ENCODE measurements at regions not wholly inside any gene's neighbourhood (a gene's known extent, or its start where the extent isn't known, plus 50 kb on each side); places are given as distances from the start of the nearest gene placed in this dataset.

GRCh38 chr3:27986234-27986879, 255.1 kb upstream of the CMC1 start:
- POLR2A ChIA-PET, result no interaction called here

GRCh38 chr3:27990324-27990723, 251.1 kb upstream of the CMC1 start:
- no peak overlapping the region for H2AFZ ChIP-seq (ENCODE audit: low read depth, low read length)
- no peak for DNase-seq (ENCODE audit: low read depth, low spot score)
- intact Hi-C loops (cut with micrococcal nuclease) (no loop called here), dilution Hi-C loops (cut with MboI; ENCODE audit: extremely low pct_ligation_motif_present, low sequenced_read_pairs) (no loop called here)
- no peaks in the 10 kb centered on the region for H4K20me1 ChIP-seq (replicated peaks; ENCODE audit: control insufficient read depth, extremely low read depth, insufficient read depth, low read length)
- no peaks in the 10 kb centered on the region for H3K4me1 ChIP-seq (ENCODE audit: control insufficient read depth, extremely low read depth, insufficient read depth, low read length)
- H3K4me3 ChIP-seq (replicated peaks in 1 of 3; ENCODE audit: insufficient read depth in 1 of 3, low read depth in 1 of 3, low read length in 3 of 3), result no peak overlapping the region
- H3K9me1 ChIP-seq (replicated peaks; ENCODE audit: control insufficient read depth, extremely low read depth, insufficient read depth, low read length), result no peaks in the 10 kb centered on the region
- no peaks in the 10 kb centered on the region for H3K36me3 ChIP-seq (ENCODE audit: control insufficient read depth in 2 of 2, extremely low read depth in 1 of 2, insufficient read depth in 2 of 2, low read length in 2 of 2)
- H3K27me3 ChIP-seq (ENCODE audit: control insufficient read depth in 2 of 2, insufficient read depth in 2 of 2, low read length in 2 of 2), result no peaks in the 10 kb centered on the region
- no peaks in the 10 kb centered on the region for H3K79me2 ChIP-seq (ENCODE audit: control insufficient read depth, insufficient read depth, low read length)
- no peak overlapping the region for H3K4me2 ChIP-seq (ENCODE audit: insufficient read depth, low read length)
- ChIA-PET POLR2A (no interaction called here), CTCF (no interaction called here)
- FAIRE-seq, result no peak
- no TSS peak for BruUV-seq (replicated peaks)
- TF ChIP-seq FOS (IDR thresholded peaks at IDR 0.05; ENCODE audit: borderline replicate concordance, insufficient read depth, low read length), result no peak
- TF ChIP-seq, protein P1, sequence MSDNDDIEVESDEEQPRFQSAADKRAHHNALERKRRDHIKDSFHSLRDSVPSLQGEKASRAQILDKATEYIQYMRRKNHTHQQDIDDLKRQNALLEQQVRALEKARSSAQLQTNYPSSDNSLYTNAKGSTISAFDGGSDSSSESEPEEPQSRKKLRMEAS (IDR thresholded peaks at IDR 0.05; ENCODE audit: insufficient read depth, insufficient read length), result no peak
- no peak for TF ChIP-seq MYC (IDR thresholded peaks at IDR 0.05; ENCODE audit: low read depth, low read length)
- TF ChIP-seq GATA2 (IDR thresholded peaks at IDR 0.05; ENCODE audit: insufficient read depth, insufficient read length, low read depth, low read length), result no peak
- no peak for TF ChIP-seq POLR2AphosphoS5 (IDR thresholded peaks at IDR 0.05; ENCODE audit: insufficient read depth, low read depth, low read length)
- TF ChIP-seq EZH2 (IDR thresholded peaks at IDR 0.05; ENCODE audit: borderline replicate concordance, low read depth, low read length, severe bottlenecking), result no peak
- TF ChIP-seq JUN (IDR thresholded peaks at IDR 0.05; ENCODE audit: borderline replicate concordance, insufficient read depth, insufficient read length, low read depth), result no peak
- TF ChIP-seq POLR2A (IDR thresholded peaks at IDR 0.05; ENCODE audit: low read depth, low read length), result no peak
- TF ChIP-seq, protein P2, sequence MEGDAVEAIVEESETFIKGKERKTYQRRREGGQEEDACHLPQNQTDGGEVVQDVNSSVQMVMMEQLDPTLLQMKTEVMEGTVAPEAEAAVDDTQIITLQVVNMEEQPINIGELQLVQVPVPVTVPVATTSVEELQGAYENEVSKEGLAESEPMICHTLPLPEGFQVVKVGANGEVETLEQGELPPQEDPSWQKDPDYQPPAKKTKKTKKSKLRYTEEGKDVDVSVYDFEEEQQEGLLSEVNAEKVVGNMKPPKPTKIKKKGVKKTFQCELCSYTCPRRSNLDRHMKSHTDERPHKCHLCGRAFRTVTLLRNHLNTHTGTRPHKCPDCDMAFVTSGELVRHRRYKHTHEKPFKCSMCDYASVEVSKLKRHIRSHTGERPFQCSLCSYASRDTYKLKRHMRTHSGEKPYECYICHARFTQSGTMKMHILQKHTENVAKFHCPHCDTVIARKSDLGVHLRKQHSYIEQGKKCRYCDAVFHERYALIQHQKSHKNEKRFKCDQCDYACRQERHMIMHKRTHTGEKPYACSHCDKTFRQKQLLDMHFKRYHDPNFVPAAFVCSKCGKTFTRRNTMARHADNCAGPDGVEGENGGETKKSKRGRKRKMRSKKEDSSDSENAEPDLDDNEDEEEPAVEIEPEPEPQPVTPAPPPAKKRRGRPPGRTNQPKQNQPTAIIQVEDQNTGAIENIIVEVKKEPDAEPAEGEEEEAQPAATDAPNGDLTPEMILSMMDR (IDR thresholded peaks at IDR 0.05; ENCODE audit: extremely low read depth in 1 of 2, insufficient read depth in 1 of 2, low read depth in 1 of 2, low read length in 2 of 2), result no peak
- H3K27ac ChIP-seq (ENCODE audit: insufficient read depth, low read depth, low read length), result no peak overlapping the region
- no peak overlapping the region for H3K9ac ChIP-seq (replicated peaks; ENCODE audit: extremely low read depth, insufficient read depth, low read length)
- H3K9me3 ChIP-seq (replicated peaks; ENCODE audit: control insufficient read depth, insufficient read depth, low read length), result no peaks in the 10 kb centered on the region

More at GRCh38 chr3:27986234-27986879, 255.1 kb upstream of the CMC1 start:
- Histone ChIP-seq H3K9me1 (replicated peaks; ENCODE audit: control insufficient read depth, extremely low read depth, insufficient read depth, low read length) (no peaks in the 10 kb centered on the region), H3K27me3 (ENCODE audit: control insufficient read depth in 2 of 2, insufficient read depth in 2 of 2, low read length in 2 of 2) (no peaks in the 10 kb centered on the region), H3K9ac (replicated peaks; ENCODE audit: extremely low read depth, insufficient read depth, low read length) (no peak overlapping the region), H3K27ac (ENCODE audit: insufficient read depth, low read depth, low read length) (no peak overlapping the region), H3K9me3 (replicated peaks; ENCODE audit: control insufficient read depth, insufficient read depth, low read length) (no peaks in the 10 kb centered on the region), H2AFZ (ENCODE audit: low read depth, low read length) (no peak overlapping the region), H4K20me1 (replicated peaks; ENCODE audit: control insufficient read depth, extremely low read depth, insufficient read depth, low read length) (no peaks in the 10 kb centered on the region), H3K4me1 (ENCODE audit: control insufficient read depth, extremely low read depth, insufficient read depth, low read length) (no peaks in the 10 kb centered on the region), H3K36me3 (ENCODE audit: control insufficient read depth in 2 of 2, extremely low read depth in 1 of 2, insufficient read depth in 2 of 2, low read length in 2 of 2) (no peaks in the 10 kb centered on the region), H3K4me3 (replicated peaks in 1 of 3; ENCODE audit: insufficient read depth in 1 of 3, low read depth in 1 of 3, low read length in 3 of 3) (no peak overlapping the region), H3K79me2 (ENCODE audit: control insufficient read depth, insufficient read depth, low read length) (no peaks in the 10 kb centered on the region), H3K4me2 (ENCODE audit: insufficient read depth, low read length) (no peak overlapping the region)
- CTCF ChIA-PET, result no interaction called here
- no TSS peak for BruUV-seq (replicated peaks)
- TF ChIP-seq, protein P1 (IDR thresholded peaks at IDR 0.05; ENCODE audit: insufficient read depth, insufficient read length), result no peak
- dilution Hi-C loops (cut with MboI; ENCODE audit: extremely low pct_ligation_motif_present, low sequenced_read_pairs) (no loop called here), intact Hi-C loops (cut with micrococcal nuclease) (no loop called here)
- FAIRE-seq (no peak), DNase-seq (ENCODE audit: low read depth, low spot score) (no peak)
